ENCODE measurements at regions not wholly inside any gene's neighbourhood (a gene's known extent, or its start where the extent isn't known, plus 50 kb on each side); places are given as distances from the start of the nearest gene placed in this dataset.

GRCh38 chr3:117885011-117885441 lies 1149.6 kb downstream of the IGSF11 start:
- H3K4me1 Mint-ChIP-seq (ENCODE audit: low read depth, unreplicated experiment), result no peaks in the 10 kb centered on the region
- BruUV-seq (replicated peaks), result no TSS peak
- Histone ChIP-seq H3K4me1 (no peaks in the 10 kb centered on the region), H3K27me3 (replicated peaks; ENCODE audit: control insufficient read depth, insufficient read depth, low read length) (no peaks in the 10 kb centered on the region), H3K4me3 (ENCODE audit: low read depth, low read length) (no peak overlapping the region), H3K9me3 (no peaks in the 10 kb centered on the region), H3K36me3 (ENCODE audit: control insufficient read depth, insufficient read depth, low read length) (no peaks in the 10 kb centered on the region)
- intact Hi-C loops (cut with micrococcal nuclease; ENCODE audit: unreplicated experiment), result no loop called here
- ChIA-PET POLR2A (no interaction called here), CTCF (no interaction called here)
- no peaks in the 10 kb centered on the region for H3K9me3 Mint-ChIP-seq (ENCODE audit: unreplicated experiment)
- no peaks in the 10 kb centered on the region for H3K36me3 Mint-ChIP-seq (ENCODE audit: insufficient read depth, unreplicated experiment)
- H3K27ac Mint-ChIP-seq (ENCODE audit: unreplicated experiment), result no peak overlapping the region
- H3K4me3 Mint-ChIP-seq (ENCODE audit: unreplicated experiment), result no peak overlapping the region
- TF ChIP-seq CTCF (IDR thresholded peaks at IDR 0.05; ENCODE audit: insufficient read depth in 1 of 2, low read depth in 1 of 2, low read length in 1 of 2, severe bottlenecking in 1 of 2, unreplicated experiment in 1 of 2), result no peak
- no peaks in the 10 kb centered on the region for H3K27me3 Mint-ChIP-seq (ENCODE audit: insufficient read depth, unreplicated experiment)
- no peak for DNase-seq

- DNase-seq, result no peak
- no peak for TF ChIP-seq CTCF (IDR thresholded peaks at IDR 0.05; ENCODE audit: insufficient read depth in 1 of 2, low read depth in 1 of 2, low read length in 1 of 2, severe bottlenecking in 1 of 2, unreplicated experiment in 1 of 2)
- H3K36me3 ChIP-seq (ENCODE audit: control insufficient read depth, insufficient read depth, low read length), result no peaks in the 10 kb centered on the region
- H3K4me3 ChIP-seq (ENCODE audit: low read depth, low read length), result no peak overlapping the region
- H3K9me3 ChIP-seq, result no peaks in the 10 kb centered on the region
- BruUV-seq (replicated peaks), result no TSS peak
- intact Hi-C loops (cut with micrococcal nuclease; ENCODE audit: unreplicated experiment), result no loop called here
- ChIA-PET POLR2A (no interaction called here), CTCF (no interaction called here)
- Mint-ChIP-seq H3K9me3 (ENCODE audit: unreplicated experiment) (no peaks in the 10 kb centered on the region), H3K4me1 (ENCODE audit: low read depth, unreplicated experiment) (no peaks in the 10 kb centered on the region), H3K27ac (ENCODE audit: unreplicated experiment) (no peak overlapping the region), H3K27me3 (ENCODE audit: insufficient read depth, unreplicated experiment) (no peaks in the 10 kb centered on the region), H3K36me3 (ENCODE audit: insufficient read depth, unreplicated experiment) (no peaks in the 10 kb centered on the region), H3K4me3 (ENCODE audit: unreplicated experiment) (no peak overlapping the region)
- no peaks in the 10 kb centered on the region for H3K4me1 ChIP-seq
- H3K27me3 ChIP-seq (replicated peaks; ENCODE audit: control insufficient read depth, insufficient read depth, low read length), result no peaks in the 10 kb centered on the region
Observed at GRCh38 chr3:117886147-117886546, 1148.5 kb downstream of the IGSF11 start.

GRCh38 chr3:117887031-117887430 lies 1147.6 kb downstream of the IGSF11 start:
- no peaks in the 10 kb centered on the region for H3K4me1 Mint-ChIP-seq (ENCODE audit: low read depth, unreplicated experiment)
- H3K9me3 Mint-ChIP-seq (ENCODE audit: unreplicated experiment), result no peaks in the 10 kb centered on the region
- no peaks in the 10 kb centered on the region for H3K36me3 Mint-ChIP-seq (ENCODE audit: insufficient read depth, unreplicated experiment)

More at GRCh38 chr3:117887031-117887430, 1147.6 kb downstream of the IGSF11 start:
- Histone ChIP-seq H3K4me3 (ENCODE audit: low read depth, low read length) (no peak overlapping the region), H3K9me3 (no peaks in the 10 kb centered on the region), H3K27me3 (replicated peaks; ENCODE audit: control insufficient read depth, insufficient read depth, low read length) (no peaks in the 10 kb centered on the region), H3K36me3 (ENCODE audit: control insufficient read depth, insufficient read depth, low read length) (no peaks in the 10 kb centered on the region), H3K4me1 (no peaks in the 10 kb centered on the region)
- POLR2A ChIA-PET, result no interaction called here
- no TSS peak for BruUV-seq (replicated peaks)
- H3K27me3 Mint-ChIP-seq (ENCODE audit: insufficient read depth, unreplicated experiment), result no peaks in the 10 kb centered on the region
- CTCF ChIA-PET, result no interaction called here
- DNase-seq, result no peak
- intact Hi-C loops (cut with micrococcal nuclease; ENCODE audit: unreplicated experiment), result no loop called here
- TF ChIP-seq CTCF (IDR thresholded peaks at IDR 0.05; ENCODE audit: insufficient read depth in 1 of 2, low read depth in 1 of 2, low read length in 1 of 2, severe bottlenecking in 1 of 2, unreplicated experiment in 1 of 2), result no peak
- no peak overlapping the region for H3K4me3 Mint-ChIP-seq (ENCODE audit: unreplicated experiment)
- no peak overlapping the region for H3K27ac Mint-ChIP-seq (ENCODE audit: unreplicated experiment)
